ENCODE measurements at regions not wholly inside any gene's neighbourhood (a gene's known extent, or its start where the extent isn't known, plus 50 kb on each side); places are given as distances from the start of the nearest gene placed in this dataset.

GRCh38 chr6:125474061-125474460, 172.3 kb upstream of the HDDC2 start:
- no peak overlapping the region for H3K4me3 ChIP-seq
- H3K36me3 ChIP-seq: no peaks in the 10 kb centered on the region
- intact Hi-C loops (cut with DNase I; ENCODE audit: low total_unique reads) (no loop called here), in situ Hi-C loops (cut with MboI; ENCODE audit: low pct_ligation_motif_present in 1 of 4, low pct_unique_long_range_greater_than_20kb in 1 of 4, low sequenced_read_pairs in 3 of 4) (no loop called here)
- no peaks in the 10 kb centered on the region for H3K9me3 ChIP-seq
- no peak for TF ChIP-seq POLR2A (IDR thresholded peaks at IDR 0.05)
- TF ChIP-seq POLR2AphosphoS5 (IDR thresholded peaks at IDR 0.05): no peak
- no peak for TF ChIP-seq CTCF (IDR thresholded peaks at IDR 0.05)
- TF ChIP-seq EP300 (IDR thresholded peaks at IDR 0.05; ENCODE audit: low read depth): no peak
- 61 to 78% methylated on average over 1 of the region's 1 CpG for WGBS, 2 donors (ENCODE audit: low coverage in 1 of 2)
- no peaks in the 10 kb centered on the region for H3K27me3 ChIP-seq
- H3K27ac ChIP-seq: no peak overlapping the region
- H3K4me1 ChIP-seq: no peaks in the 10 kb centered on the region
- no peak for DNase-seq

- intact Hi-C loops (cut with DNase I; ENCODE audit: low total_unique reads): no loop called here
- TF ChIP-seq CTCF (IDR thresholded peaks at IDR 0.05): no peak
- no peak for TF ChIP-seq POLR2AphosphoS5 (IDR thresholded peaks at IDR 0.05)
- in situ Hi-C loops (cut with MboI; ENCODE audit: low pct_ligation_motif_present in 1 of 4, low pct_unique_long_range_greater_than_20kb in 1 of 4, low sequenced_read_pairs in 3 of 4): no loop called here
Observed at GRCh38 chr6:125477156-125477555, 175.4 kb upstream of the HDDC2 start.

GRCh38 chr6:125477844-125478243, 176.1 kb upstream of the HDDC2 start:
- WGBS, 2 donors (ENCODE audit: low coverage in 1 of 2): 60 to 71% methylated on average over 2 to 3 of the region's 3 CpGs
- in situ Hi-C loops (cut with MboI; ENCODE audit: low pct_ligation_motif_present in 1 of 4, low pct_unique_long_range_greater_than_20kb in 1 of 4, low sequenced_read_pairs in 3 of 4): no loop called here
- Histone ChIP-seq H3K27me3 (no peaks in the 10 kb centered on the region), H3K9me3 (no peaks in the 10 kb centered on the region), H3K36me3 (no peaks in the 10 kb centered on the region), H3K4me3 (no peak overlapping the region), H3K27ac (no peak overlapping the region), H3K4me1 (no peaks in the 10 kb centered on the region)
- no peak for DNase-seq
- intact Hi-C loops (cut with DNase I; ENCODE audit: low total_unique reads): no loop called here
- no peak for TF ChIP-seq EP300 (IDR thresholded peaks at IDR 0.05; ENCODE audit: low read depth)
- no peak for TF ChIP-seq POLR2AphosphoS5 (IDR thresholded peaks at IDR 0.05)
- no peak for TF ChIP-seq POLR2A (IDR thresholded peaks at IDR 0.05)

More at GRCh38 chr6:125477156-125477555, 175.4 kb upstream of the HDDC2 start:
- Histone ChIP-seq H3K4me1 (no peaks in the 10 kb centered on the region), H3K27me3 (no peaks in the 10 kb centered on the region), H3K9me3 (no peaks in the 10 kb centered on the region), H3K27ac (no peak overlapping the region), H3K4me3 (no peak overlapping the region), H3K36me3 (no peaks in the 10 kb centered on the region)
- 57 to 59% methylated on average over 4 of the region's 4 CpGs for WGBS, 2 donors (ENCODE audit: low coverage in 1 of 2)
- no peak for DNase-seq

- Histone ChIP-seq H3K27me3 (no peaks in the 10 kb centered on the region), H3K4me1 (no peaks in the 10 kb centered on the region), H3K27ac (no peak overlapping the region), H3K4me3 (no peak overlapping the region), H3K36me3 (no peaks in the 10 kb centered on the region), H3K9me3 (no peaks in the 10 kb centered on the region)
- 34 to 44% methylated on average over 1 to 2 of the region's 2 CpGs for WGBS, 2 donors (ENCODE audit: low coverage in 1 of 2)
- DNase-seq: no peak
- in situ Hi-C loops (cut with MboI; ENCODE audit: low pct_ligation_motif_present in 1 of 4, low pct_unique_long_range_greater_than_20kb in 1 of 4, low sequenced_read_pairs in 3 of 4) (no loop called here), intact Hi-C loops (cut with DNase I; ENCODE audit: low total_unique reads) (no loop called here)
- TF ChIP-seq CTCF (IDR thresholded peaks at IDR 0.05) (no peak), POLR2A (IDR thresholded peaks at IDR 0.05) (no peak), EP300 (IDR thresholded peaks at IDR 0.05; ENCODE audit: low read depth) (no peak), POLR2AphosphoS5 (IDR thresholded peaks at IDR 0.05) (no peak)
Observed at GRCh38 chr6:125480146-125480545, 178.4 kb upstream of the HDDC2 start.

- in situ Hi-C loops (cut with MboI; ENCODE audit: low pct_ligation_motif_present in 1 of 4, low pct_unique_long_range_greater_than_20kb in 1 of 4, low sequenced_read_pairs in 3 of 4) (no loop called here), intact Hi-C loops (cut with DNase I; ENCODE audit: low total_unique reads) (no loop called here)
- Histone ChIP-seq H3K4me3 (no peak overlapping the region), H3K27me3 (no peaks in the 10 kb centered on the region), H3K4me1 (no peaks in the 10 kb centered on the region), H3K36me3 (no peaks in the 10 kb centered on the region), H3K9me3 (no peaks in the 10 kb centered on the region), H3K27ac (no peak overlapping the region)
- 40 to 60% methylated on average over 1 of the region's 1 CpG for WGBS, 2 donors (ENCODE audit: low coverage in 1 of 2)
- no peak for DNase-seq
- TF ChIP-seq POLR2A (IDR thresholded peaks at IDR 0.05): no peak
- TF ChIP-seq EP300 (IDR thresholded peaks at IDR 0.05; ENCODE audit: low read depth): no peak
- no peak for TF ChIP-seq POLR2AphosphoS5 (IDR thresholded peaks at IDR 0.05)
- no peak for TF ChIP-seq CTCF (IDR thresholded peaks at IDR 0.05)
Observed at GRCh38 chr6:125480571-125480970, 178.8 kb upstream of the HDDC2 start.

Measured in transverse colon (tissue), 4 donors.